A549 (cell line): ENCODE measurements at regions not wholly inside any gene's neighbourhood (a gene's known extent, or its start where the extent isn't known, plus 50 kb on each side); places are given as distances from the start of the nearest gene placed in this dataset.

Experiments used
- CEBPB ChIP-seq, 2 experiments: fragments of >200 bp in 1 of 2; sonication (Bioruptor Twin) in 1 of 2; formaldehyde crosslinking in 1 of 2; IDR thresholded peaks; 2 replicates each; pipeline ENCODE4 v1.6.1; 2012 to 2016
- CHD4 ChIP-seq: fragments of 200-600 bp; sonication (generic); IDR thresholded peaks from 2 replicates; pipeline ENCODE4 v1.6.1; 2016; ENCODE audit warnings: antibody characterized with exemption, mild to moderate bottlenecking, borderline replicate concordance
- CTCF ChIP-seq: fragments of >200 bp; sonication (Bioruptor Twin); formaldehyde crosslinking; IDR thresholded peaks from 3 replicates; pipeline ENCODE4 v1.5.1; 2016
- JUN ChIP-seq, 2 experiments: fragments of >200 bp; sonication (Bioruptor Twin); formaldehyde crosslinking; IDR thresholded peaks; 2 replicates in 1 of 2; 3 replicates in 1 of 2; pipeline ENCODE4 v1.6.1; 2016 to 2017
- MAX ChIP-seq: IDR thresholded peaks from 2 replicates; pipeline ENCODE4 v1.6.1; 2012
- POLR2A ChIP-seq: IDR thresholded peaks from 2 replicates; pipeline ENCODE4 v1.6.1; 2012; ENCODE audit warnings: mild to moderate bottlenecking, low read length
- REST ChIP-seq: fragments of 200-600 bp; sonication (generic); IDR thresholded peaks from 2 replicates; pipeline ENCODE4 v1.6.1; 2016; ENCODE audit warnings: antibody characterized with exemption, mild to moderate bottlenecking, moderate library complexity

- no peak for TF ChIP-seq CTCF
- no peak for TF ChIP-seq CEBPB (IDR thresholded peaks at IDR 0.05)
- no peak for TF ChIP-seq REST
- no peak for TF ChIP-seq CHD4
- TF ChIP-seq JUN (IDR thresholded peaks at IDR 0.05), result no peak
- no peak for TF ChIP-seq MAX
- no peak for TF ChIP-seq POLR2A
Observed at GRCh38 chr12:11598900-11599299, 50.6 kb upstream of the ETV6 start.
